Gastrocnemius medialis (tissue), 4 donors: ENCODE measurements at regions not wholly inside any gene's neighbourhood (a gene's known extent, or its start where the extent isn't known, plus 50 kb on each side); places are given as distances from the start of the nearest gene placed in this dataset.

Experiments
- CTCF ChIP-seq, 5 experiments: fragments of 450-650 bp in 3 of 5; fragments of 200-600 bp in 2 of 5; sonication (generic) in 2 of 5; IDR thresholded peaks in 4 of 5; conservative IDR thresholded peaks in 1 of 5; 1 replicate in 4 of 5; 2 replicates in 1 of 5; pipeline ENCODE4 v1.5.1; 2016 to 2019; ENCODE audit warnings: antibody characterized with exemption in 5 of 5, mild to moderate bottlenecking in 3 of 5, moderate library complexity in 3 of 5
- POLR2A ChIP-seq, 2 donors: fragments of 450-650 bp; IDR thresholded peaks; one replicate each; pipeline ENCODE4 v1.6.1; 2017; ENCODE audit warnings: antibody characterized with exemption in 2 of 2, mild to moderate bottlenecking in 2 of 2, moderate library complexity in 2 of 2

- TF ChIP-seq CTCF (IDR thresholded peaks at IDR 0.05 in 4 of 5, conservative IDR thresholded peaks at IDR 0.05 in 1 of 5) (no peak), POLR2A (IDR thresholded peaks at IDR 0.05) (no peak)
These were observed 152.5 kb downstream of the PLS3 start for GRCh38 chrX:115713460-115713859.
